ENCODE measurements at regions not wholly inside any gene's neighbourhood (a gene's known extent, or its start where the extent isn't known, plus 50 kb on each side); places are given as distances from the start of the nearest gene placed in this dataset.

DNA sequence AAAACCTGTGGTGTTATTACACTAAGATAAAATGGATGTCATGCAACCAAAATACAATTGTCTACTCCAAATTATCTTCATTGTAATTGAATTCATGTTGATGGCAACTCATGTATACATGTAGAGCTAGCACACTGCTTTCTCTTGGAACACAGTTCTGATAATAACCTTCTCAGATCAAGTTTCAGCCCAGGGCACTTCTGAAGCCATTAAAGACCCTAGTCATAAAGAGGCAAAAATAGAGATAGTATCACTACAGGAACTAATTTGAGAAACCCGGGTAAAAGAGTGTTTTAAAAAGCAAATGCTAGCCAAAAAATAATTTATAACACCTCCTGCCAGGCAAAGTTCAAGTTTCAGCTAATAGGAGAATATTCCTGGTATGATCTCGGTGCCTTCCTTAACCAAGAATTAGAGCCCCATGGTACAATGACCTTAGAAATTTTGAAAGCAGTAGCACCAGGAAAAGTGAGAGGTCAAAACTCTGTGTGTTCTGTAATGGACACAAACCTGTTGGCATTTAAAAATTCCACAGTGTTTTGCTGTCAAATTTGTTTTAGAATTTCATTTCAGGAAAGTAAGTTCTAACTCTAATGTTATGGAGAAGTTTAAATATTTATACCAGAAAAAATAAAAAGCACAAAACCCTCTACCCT is 105.0 kb upstream of the FRMD6 start:
- intact Hi-C loops (cut with micrococcal nuclease; ENCODE audit: unreplicated experiment) = loop anchor here (2.0 to 5.0 kb wide), 3 partner anchors 91 to 150 kb away; no protein-coding TSS in a partner anchor
- Histone ChIP-seq H3K27ac (peak overlapping the region; percentile 84), H2AFZ (no peak overlapping the region), H3K79me2 (ENCODE audit: low read depth) (no peaks in the 10 kb centered on the region), H3K4me3 (no peak overlapping the region), H3K4me1 (replicated peaks; ENCODE audit: insufficient read depth) (peaks cover 34% of the 10 kb centered on the region), H3K9me2 (ENCODE audit: insufficient read depth) (no peaks in the 10 kb centered on the region), H4K20me1 (ENCODE audit: insufficient read depth) (no peaks in the 10 kb centered on the region), H3K36me3 (ENCODE audit: low read depth) (no peaks in the 10 kb centered on the region), H3K4me2 (peak overlapping the region; percentile 54), H3K27me3 (ENCODE audit: insufficient read depth, low read depth) (no peaks in the 10 kb centered on the region), H3K9me3 (ENCODE audit: insufficient read depth, low read depth) (peaks cover 9% of the 10 kb centered on the region; the same call in 1 of the 2 replicates), H3F3A (ENCODE audit: insufficient read depth, low read depth) (peaks cover 21% of the 10 kb centered on the region)
- DNase-seq = no peak
- BruUV-seq (replicated peaks) = TSS peak; percentile 94
- CTCF ChIA-PET = interaction anchor here (0.6 to 0.7 kb wide), 2 partner anchors 229 to 233 kb away, joined by 3 to 4 read pairs; no protein-coding TSS in a partner anchor
- POLR2A ChIA-PET (ENCODE audit: unreplicated experiment) = interaction anchor here (0.7 kb wide), 2 partner anchors 21 to 469 kb away, joined by 4 to 5 read pairs; no protein-coding TSS in a partner anchor
- TF ChIP-seq EZH2 (IDR thresholded peaks at IDR 0.05; ENCODE audit: low read depth) = no peak
- TF ChIP-seq, protein P1, sequence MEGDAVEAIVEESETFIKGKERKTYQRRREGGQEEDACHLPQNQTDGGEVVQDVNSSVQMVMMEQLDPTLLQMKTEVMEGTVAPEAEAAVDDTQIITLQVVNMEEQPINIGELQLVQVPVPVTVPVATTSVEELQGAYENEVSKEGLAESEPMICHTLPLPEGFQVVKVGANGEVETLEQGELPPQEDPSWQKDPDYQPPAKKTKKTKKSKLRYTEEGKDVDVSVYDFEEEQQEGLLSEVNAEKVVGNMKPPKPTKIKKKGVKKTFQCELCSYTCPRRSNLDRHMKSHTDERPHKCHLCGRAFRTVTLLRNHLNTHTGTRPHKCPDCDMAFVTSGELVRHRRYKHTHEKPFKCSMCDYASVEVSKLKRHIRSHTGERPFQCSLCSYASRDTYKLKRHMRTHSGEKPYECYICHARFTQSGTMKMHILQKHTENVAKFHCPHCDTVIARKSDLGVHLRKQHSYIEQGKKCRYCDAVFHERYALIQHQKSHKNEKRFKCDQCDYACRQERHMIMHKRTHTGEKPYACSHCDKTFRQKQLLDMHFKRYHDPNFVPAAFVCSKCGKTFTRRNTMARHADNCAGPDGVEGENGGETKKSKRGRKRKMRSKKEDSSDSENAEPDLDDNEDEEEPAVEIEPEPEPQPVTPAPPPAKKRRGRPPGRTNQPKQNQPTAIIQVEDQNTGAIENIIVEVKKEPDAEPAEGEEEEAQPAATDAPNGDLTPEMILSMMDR (conservative IDR thresholded peaks at IDR 0.05) = no peak

DNA sequence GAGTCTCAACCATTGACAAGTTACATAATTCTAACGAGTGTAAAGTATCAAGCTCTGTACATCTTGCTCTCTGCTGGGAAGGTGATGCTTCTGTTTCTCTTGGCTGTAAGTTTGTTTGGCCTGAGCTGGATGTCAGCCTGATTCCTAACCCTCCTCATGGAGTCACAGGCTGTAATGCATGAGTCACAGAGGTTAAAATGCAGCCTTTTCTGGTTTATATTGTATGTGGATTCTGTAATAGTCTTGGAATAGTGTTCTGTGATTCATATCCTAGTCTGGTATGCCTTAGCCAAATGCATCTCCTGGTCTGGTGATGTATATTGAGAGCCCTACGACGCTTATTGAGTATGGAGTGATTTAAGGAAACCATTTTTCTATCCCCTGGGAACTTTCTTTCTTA is 104.5 kb upstream of the FRMD6 start:
- Histone ChIP-seq H3K79me2 (ENCODE audit: low read depth) (no peaks in the 10 kb centered on the region), H3K4me2 (peak overlapping the region; percentile 54), H3K4me3 (no peak overlapping the region), H3F3A (ENCODE audit: insufficient read depth, low read depth) (peaks cover 21% of the 10 kb centered on the region), H3K27me3 (ENCODE audit: insufficient read depth, low read depth) (no peaks in the 10 kb centered on the region), H3K4me1 (replicated peaks; ENCODE audit: insufficient read depth) (peaks cover 34% of the 10 kb centered on the region), H3K9me2 (ENCODE audit: insufficient read depth) (no peaks in the 10 kb centered on the region), H2AFZ (no peak overlapping the region), H4K20me1 (ENCODE audit: insufficient read depth) (no peaks in the 10 kb centered on the region), H3K36me3 (ENCODE audit: low read depth) (no peaks in the 10 kb centered on the region), H3K27ac (peak overlapping the region; percentile 84), H3K9me3 (ENCODE audit: insufficient read depth, low read depth) (peaks cover 8% of the 10 kb centered on the region; the same call in 1 of the 2 replicates)
- CTCF ChIA-PET = interaction anchor here (0.6 to 0.7 kb wide), 2 partner anchors 229 to 233 kb away, joined by 3 to 4 read pairs; no protein-coding TSS in a partner anchor
- DNase-seq = peak; percentile 57 to 93
- POLR2A ChIA-PET (ENCODE audit: unreplicated experiment) = interaction anchor here (0.7 kb wide), 1 partner anchor 468 kb away, joined by 4 read pairs; no protein-coding TSS in a partner anchor
- no TSS peak for BruUV-seq (replicated peaks)
- intact Hi-C loops (cut with micrococcal nuclease; ENCODE audit: unreplicated experiment) = loop anchor here (2.0 to 5.0 kb wide), 3 partner anchors 90 to 150 kb away; no protein-coding TSS in a partner anchor
- TF ChIP-seq, protein P1 (conservative IDR thresholded peaks at IDR 0.05) = no peak

DNA sequence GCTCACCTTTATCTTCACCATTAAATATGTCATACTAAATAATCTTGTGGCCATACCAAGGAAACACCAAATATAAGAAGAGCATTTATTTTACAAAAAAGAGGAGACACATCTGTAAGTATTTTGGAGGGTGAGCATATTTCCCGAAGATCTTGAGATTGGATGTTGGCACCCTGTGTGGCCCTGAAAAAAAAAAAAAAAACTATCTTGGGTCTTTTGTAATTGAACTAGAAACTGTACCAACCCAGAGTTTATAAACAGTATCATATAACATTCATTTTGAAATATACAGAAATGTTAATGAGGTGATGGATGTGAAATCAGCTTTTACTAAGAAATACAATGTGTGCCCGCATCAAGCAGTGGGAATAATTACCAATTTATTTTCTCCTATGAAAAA is 104.0 kb upstream of the FRMD6 start:
- Histone ChIP-seq H3F3A (ENCODE audit: insufficient read depth, low read depth) (peaks cover 21% of the 10 kb centered on the region), H3K4me2 (peak overlapping the region; percentile 47), H3K9me2 (ENCODE audit: insufficient read depth) (no peaks in the 10 kb centered on the region), H3K79me2 (ENCODE audit: low read depth) (no peaks in the 10 kb centered on the region), H3K36me3 (ENCODE audit: low read depth) (no peaks in the 10 kb centered on the region), H3K27ac (peak overlapping the region; percentile 84), H4K20me1 (ENCODE audit: insufficient read depth) (no peaks in the 10 kb centered on the region), H3K27me3 (ENCODE audit: insufficient read depth, low read depth) (no peaks in the 10 kb centered on the region), H3K4me1 (replicated peaks; ENCODE audit: insufficient read depth) (peaks cover 36% of the 10 kb centered on the region), H3K9me3 (ENCODE audit: insufficient read depth, low read depth) (peaks cover 4% of the 10 kb centered on the region; the same call in 1 of the 2 replicates), H3K4me3 (no peak overlapping the region), H2AFZ (no peak overlapping the region)
- ChIA-PET POLR2A (ENCODE audit: unreplicated experiment) (interaction anchor here (0.7 kb wide), 1 partner anchor 8 kb away, joined by 3 read pairs; no protein-coding TSS in a partner anchor), CTCF (interaction anchor here (0.6 to 0.7 kb wide), 2 partner anchors 228 to 234 kb away, joined by 3 to 4 read pairs; no protein-coding TSS in a partner anchor)
- intact Hi-C loops (cut with micrococcal nuclease; ENCODE audit: unreplicated experiment) = loop anchor here (2.0 to 5.0 kb wide), 3 partner anchors 90 to 151 kb away; no protein-coding TSS in a partner anchor
- TSS peak; percentile 39 for BruUV-seq (replicated peaks)
- DNase-seq = no peak
- TF ChIP-seq EZH2 (IDR thresholded peaks at IDR 0.05; ENCODE audit: low read depth) = no peak
- TF ChIP-seq, protein P1 (conservative IDR thresholded peaks at IDR 0.05) = no peak

All from PC-9 (cell line).